Esophagus muscularis mucosa (tissue), 3 donors: ENCODE measurements at regions not wholly inside any gene's neighbourhood (a gene's known extent, or its start where the extent isn't known, plus 50 kb on each side); places are given as distances from the start of the nearest gene placed in this dataset.

Source experiments
- POLR2AphosphoS5 ChIP-seq, 2 donors: sonication (generic); formaldehyde crosslinking; IDR thresholded peaks; one replicate each; pipeline ENCODE4 v1.6.1; 2017; ENCODE audit warnings: antibody characterized with exemption in 2 of 2
- TF ChIP-seq, protein P1 (sequence below), 3 experiments: fragments of 200-600 bp in 2 of 3; fragments of 450-650 bp in 1 of 3; sonication (generic) in 2 of 3; IDR thresholded peaks; one replicate each; pipeline ENCODE4 v1.5.1; 2017 to 2019; ENCODE audit warnings: antibody characterized with exemption in 3 of 3, mild to moderate bottlenecking in 2 of 3, moderate library complexity in 1 of 3

DNA sequence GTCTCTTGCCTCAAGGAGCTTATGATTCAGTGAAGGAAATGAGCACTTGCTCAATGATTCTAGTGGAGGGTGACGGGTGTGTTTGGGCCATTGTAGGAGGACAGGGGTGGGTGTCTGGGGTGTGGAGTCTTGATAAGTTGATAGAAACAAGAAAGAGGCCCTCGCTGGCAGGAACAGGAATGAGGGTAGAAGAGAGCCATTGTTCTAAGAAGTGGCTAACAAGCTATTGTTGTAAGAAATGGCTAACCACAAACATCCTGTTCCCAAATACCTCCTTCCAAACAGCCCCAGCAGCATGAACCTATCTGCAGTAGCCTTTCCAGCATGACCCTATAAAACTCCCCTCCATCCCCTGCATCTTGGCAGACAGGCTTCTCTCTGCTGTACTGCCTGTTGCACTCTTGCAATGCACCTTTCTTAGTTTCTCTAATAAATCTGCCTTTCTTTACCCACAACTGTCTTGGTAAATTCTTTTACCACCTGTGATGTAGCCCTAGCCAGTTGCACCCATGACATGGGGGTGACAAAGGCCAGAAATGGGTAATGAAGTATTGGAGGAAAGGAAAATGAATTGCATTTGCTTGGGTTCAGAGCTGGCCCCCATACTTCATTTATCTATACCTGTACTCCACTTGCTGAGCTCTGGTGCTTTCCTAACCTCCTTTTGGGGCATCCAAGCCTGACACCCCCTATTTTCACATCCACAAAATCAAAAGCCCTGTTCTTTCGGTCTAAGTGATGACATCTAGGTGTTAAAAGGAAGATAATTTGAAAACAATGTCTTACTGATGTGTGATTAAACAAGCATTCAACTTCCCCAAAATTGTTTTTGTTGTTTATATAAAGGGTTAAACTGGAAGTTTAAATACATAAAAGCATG is 389.1 kb downstream of the GRIN2B start:
- TF ChIP-seq, protein P1, sequence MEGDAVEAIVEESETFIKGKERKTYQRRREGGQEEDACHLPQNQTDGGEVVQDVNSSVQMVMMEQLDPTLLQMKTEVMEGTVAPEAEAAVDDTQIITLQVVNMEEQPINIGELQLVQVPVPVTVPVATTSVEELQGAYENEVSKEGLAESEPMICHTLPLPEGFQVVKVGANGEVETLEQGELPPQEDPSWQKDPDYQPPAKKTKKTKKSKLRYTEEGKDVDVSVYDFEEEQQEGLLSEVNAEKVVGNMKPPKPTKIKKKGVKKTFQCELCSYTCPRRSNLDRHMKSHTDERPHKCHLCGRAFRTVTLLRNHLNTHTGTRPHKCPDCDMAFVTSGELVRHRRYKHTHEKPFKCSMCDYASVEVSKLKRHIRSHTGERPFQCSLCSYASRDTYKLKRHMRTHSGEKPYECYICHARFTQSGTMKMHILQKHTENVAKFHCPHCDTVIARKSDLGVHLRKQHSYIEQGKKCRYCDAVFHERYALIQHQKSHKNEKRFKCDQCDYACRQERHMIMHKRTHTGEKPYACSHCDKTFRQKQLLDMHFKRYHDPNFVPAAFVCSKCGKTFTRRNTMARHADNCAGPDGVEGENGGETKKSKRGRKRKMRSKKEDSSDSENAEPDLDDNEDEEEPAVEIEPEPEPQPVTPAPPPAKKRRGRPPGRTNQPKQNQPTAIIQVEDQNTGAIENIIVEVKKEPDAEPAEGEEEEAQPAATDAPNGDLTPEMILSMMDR (IDR thresholded peaks at IDR 0.05), result no peak
- TF ChIP-seq POLR2AphosphoS5 (IDR thresholded peaks at IDR 0.05), result no peak
